ENCODE measurements at regions not wholly inside any gene's neighbourhood (a gene's known extent, or its start where the extent isn't known, plus 50 kb on each side); places are given as distances from the start of the nearest gene placed in this dataset.

DNA sequence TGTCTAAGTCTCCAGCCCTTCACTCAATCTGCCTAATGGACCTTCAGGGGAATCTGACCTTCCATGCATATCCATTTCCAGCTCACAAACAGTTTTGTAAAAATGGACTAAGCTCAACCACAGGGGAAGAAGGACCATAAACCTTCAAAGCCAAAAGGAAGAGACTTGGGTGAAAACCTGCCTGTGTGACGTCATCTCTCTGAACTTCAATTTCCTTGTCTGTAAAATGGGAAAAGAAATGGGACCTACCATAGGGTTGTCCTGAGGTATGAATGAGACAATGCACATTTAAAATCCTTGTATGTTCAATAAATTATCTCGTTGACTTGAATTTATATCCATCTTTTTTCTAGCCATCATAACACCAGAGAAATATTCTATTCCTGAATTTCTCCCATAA, 370.7 kb downstream of the INSC start:
- no peak for DNase-seq (ENCODE audit: low read depth)

DNA sequence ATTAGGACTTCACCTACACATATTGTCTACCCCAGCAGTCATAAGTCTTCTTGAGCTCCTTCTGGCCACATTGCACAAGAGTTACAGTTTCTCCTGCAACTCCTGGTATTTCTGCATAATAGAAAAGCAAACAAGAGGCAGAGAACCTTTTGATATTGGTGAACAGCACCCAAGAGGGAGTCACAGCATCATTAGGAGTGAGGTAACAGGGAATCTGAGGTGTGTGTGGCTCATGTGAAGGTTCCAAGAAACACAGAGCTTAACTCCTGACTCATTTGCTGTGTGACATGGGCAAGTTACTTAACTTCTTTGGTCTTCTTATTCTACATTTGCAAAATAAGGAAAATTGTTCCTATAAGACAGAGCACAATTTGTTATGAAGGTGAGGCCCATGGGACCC, 374.6 kb downstream of the INSC start:
- no peak for DNase-seq (ENCODE audit: low read depth)

GRCh38 chr11:15490535-15490934, 375.8 kb downstream of the INSC start:
- no peak for DNase-seq (ENCODE audit: low read depth)

DNA sequence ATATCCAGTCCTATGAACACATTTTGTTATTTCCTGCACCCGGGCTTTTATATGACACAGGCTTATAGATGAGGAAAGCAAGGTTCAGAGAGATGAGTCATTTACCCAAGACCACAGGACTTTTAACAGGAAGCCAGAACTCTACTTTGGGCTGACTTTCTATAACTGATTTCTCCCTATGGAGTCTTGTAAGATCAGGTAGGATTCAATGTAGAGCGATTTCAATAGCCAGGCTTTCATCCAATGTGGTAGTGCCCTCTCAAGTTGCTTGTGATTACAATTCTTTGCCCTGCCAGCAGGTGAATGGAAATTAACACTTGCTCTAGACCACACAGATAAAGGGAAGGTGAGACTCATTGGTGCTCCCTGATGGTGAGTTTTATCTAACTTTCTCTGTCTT, 378.3 kb downstream of the INSC start:
- no peak for DNase-seq (ENCODE audit: low read depth)

DNA sequence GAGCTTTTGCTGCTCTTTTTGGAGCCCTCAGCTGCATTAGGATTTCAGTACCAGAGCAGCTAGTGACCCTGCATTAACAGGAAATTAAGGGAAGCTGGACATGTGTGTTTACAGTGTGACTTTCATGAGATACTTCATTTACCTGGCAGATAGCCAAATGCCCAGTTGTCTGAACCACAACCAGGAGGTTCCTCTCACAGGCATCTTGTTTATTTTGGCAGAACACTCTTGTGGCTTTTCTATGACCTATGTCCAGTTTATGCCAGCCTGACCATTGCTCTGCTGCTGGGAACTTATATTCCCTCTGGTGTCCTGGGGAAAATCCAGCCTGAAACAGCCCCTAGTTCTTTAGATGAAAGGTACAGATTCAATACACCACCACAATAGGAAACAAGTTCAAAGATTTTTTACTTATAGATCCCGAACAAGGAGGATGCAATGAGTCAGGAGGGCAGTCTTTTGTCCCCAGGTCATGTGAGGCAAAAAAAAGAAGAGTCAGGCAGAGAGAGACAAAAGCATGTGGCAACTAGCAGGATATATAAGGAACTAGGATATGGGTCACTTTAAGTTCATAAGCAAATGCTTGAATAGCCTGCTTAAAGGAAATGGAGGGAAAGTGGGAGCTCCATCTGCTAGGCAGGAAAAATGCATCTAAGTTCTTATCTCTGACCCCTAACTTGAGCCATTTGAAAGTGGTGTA, 379.3 kb downstream of the INSC start:
- no peak for DNase-seq (ENCODE audit: low read depth)

DNA sequence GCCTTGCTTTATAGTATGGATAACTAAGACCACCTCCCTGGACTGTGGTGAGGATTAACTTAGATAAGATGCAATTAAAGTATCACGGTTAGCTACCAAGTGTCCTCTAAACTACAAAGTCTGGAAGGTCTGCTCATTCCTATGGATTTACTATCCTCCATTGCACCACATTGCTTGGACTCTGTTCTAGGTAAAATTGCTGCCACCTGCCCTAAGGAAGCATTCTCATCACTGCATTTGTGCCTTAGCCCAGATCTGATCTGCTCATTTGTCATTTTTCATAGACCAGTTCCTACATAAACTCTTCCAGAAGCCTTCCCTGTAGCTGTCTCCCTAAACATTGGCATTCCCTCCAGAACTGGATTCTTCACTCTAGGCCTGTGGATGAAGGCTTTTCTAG, 380.0 kb downstream of the INSC start:
- no peak for DNase-seq (ENCODE audit: low read depth)

- no peak for DNase-seq (ENCODE audit: low read depth)
Observed at GRCh38 chr11:15495462-15495861, 380.7 kb downstream of the INSC start.

DNA sequence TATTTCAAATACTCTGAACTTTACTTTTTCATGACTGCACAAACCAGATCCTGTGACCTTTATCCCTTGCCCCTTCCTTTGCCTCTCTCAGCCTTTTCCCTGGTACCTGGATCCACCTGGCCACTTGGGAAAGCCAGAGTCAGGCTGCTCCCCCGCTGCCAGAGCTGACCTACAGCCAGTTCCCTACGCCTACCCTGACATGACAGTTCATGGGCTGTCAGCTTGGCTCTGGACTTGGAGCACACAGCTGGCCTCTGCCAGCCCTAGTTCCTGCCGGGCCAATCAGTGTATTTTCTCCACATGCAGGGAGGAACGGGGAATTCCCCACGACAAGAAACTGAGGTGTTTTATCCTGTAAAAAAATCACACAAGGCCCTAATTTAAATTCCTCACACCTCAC, 382.6 kb downstream of the INSC start:
- no peak for DNase-seq (ENCODE audit: low read depth)

- DNase-seq (ENCODE audit: low read depth) = no peak
Observed at GRCh38 chr11:15499674-15500073, 385.0 kb downstream of the INSC start.

- no peak for DNase-seq (ENCODE audit: low read depth)
Observed at GRCh38 chr11:15500643-15501042, 385.9 kb downstream of the INSC start.

- DNase-seq (ENCODE audit: low read depth) = no peak
Observed at GRCh38 chr11:15501566-15501965, 386.8 kb downstream of the INSC start.

DNA sequence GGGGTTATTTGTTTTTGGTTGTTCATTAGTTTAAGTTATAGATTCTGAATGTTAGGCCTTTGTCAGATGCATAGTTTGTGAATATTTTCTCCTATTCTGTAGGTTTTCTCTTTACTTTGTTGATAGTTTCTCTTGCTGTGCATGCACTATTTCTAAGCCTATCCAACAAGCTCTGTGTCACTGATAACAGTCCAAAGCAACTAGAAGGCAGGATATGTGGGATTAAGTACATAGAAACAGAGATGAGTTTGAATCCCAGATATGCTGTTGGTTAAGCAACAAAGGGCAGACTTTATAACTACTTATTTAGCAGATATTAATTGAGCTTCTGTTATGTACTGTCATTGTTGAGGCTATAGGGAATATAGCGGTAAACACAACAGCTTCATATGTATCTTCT, 390.4 kb downstream of the INSC start:
- no peak for DNase-seq (ENCODE audit: low read depth)

DNA sequence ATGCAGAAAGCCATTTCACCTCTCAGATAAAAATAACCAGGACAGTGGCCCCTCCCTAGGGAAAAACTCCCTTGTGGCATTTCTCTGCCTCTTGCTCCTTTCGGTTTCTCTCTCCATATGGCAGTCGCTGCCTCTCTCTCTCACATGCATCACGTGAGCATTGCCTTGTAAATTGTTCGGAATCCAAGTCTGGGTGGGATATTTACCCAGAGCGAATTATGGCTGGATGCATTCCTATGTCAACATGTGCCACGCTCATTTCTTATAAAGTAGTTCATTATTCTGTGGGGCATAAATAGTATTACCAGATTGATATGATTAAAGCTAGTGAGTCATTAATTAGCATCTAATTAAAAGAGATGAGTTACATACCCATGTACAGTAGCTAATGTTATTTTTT, 392.9 kb downstream of the INSC start:
- no peak for DNase-seq (ENCODE audit: low read depth)

GRCh38 chr11:15509082-15509481, 394.4 kb downstream of the INSC start:
- no peak for DNase-seq (ENCODE audit: low read depth)

DNA sequence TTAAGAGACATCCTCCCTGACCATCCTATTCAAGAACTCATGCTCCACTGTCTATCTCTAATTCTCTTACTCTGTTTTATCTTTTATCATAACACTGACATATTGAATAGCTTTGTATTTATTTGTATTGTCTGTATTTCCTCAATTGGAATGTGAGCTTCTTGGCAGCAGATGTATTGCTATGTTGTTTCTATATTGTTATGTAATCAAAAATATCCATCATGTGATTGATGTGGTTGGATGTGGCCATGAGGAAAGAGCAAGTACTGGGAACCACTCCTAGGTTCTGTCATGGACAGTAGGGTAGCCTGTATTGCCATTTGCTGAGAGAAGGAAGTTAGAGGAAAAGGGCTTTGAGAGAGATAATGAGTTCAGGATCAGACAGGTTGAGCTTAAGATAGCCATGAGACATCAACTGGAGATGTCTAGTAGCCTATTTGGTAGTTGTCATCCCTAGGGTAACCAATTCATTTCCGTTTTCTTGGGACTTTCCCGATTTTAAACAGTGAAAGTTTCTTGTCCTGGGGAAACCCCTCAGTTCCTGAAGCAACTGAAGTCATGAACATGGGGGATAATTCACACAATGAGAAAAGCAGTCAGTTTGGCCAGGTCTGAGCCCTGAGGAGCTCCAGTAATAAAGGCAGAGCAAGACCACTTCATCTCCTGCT, 404.5 kb downstream of the INSC start:
- DNase-seq (ENCODE audit: low read depth) = no peak

DNA sequence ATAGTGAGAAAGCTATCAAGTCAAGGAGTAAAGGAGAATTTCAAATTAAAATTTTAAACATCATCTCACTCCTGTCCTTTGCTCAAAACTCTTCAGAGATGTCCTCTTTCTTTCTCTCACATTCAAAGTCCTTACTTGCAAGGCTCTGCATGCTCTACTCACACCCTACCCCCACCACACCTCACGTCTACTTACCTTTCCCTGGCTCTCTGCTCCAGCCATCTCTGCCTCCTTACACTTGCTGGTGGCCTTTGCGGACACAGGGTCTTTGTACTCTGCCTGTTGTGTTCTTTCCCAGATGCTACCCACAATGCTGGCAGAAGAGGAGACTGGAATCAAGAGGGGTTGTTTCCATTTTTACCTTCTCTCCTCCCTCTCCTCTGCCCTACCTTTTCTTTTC, 405.2 kb downstream of the INSC start:
- DNase-seq (ENCODE audit: low read depth) = no peak

DNA sequence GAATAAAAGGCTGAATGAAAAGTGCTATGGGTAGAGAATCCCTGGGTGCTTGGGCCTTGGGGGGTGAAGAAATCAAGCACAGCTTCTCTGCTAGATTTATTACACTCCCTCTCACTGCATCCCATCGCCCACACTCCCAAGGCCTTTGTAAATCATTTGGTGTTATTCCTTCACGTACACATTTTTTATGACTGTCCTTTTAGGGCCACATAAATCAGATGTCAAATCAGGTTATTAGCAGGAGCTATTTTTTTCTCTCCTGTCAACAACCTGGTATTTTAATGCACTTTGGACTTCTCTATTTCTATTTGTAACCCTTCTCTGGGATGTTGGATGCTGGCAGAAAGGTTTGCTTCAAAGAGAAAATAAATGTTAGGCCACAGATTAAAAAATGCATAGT, 408.8 kb downstream of the INSC start:
- no peak for DNase-seq (ENCODE audit: low read depth)

DNA sequence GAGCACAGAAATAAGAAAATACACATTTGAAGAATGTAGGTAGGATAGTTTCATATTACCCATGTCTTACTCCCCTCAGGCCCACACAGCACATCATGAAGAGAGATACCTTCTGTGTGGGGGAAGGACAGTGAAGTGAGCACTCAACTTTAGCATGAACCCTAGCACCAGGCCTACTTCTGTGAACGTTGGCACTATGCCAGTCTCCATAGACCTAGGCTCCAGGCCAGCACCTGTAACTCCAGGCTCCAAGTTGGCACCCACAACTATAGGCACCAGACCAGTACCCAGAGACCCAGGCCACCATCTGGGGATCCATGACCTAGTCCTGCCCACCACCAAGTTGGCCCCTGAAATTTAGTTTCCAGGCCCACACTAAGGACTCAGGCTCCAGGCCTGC, 410.9 kb downstream of the INSC start:
- no peak for DNase-seq (ENCODE audit: low read depth)

GRCh38 chr11:15526032-15526431, 411.3 kb downstream of the INSC start:
- no peak for DNase-seq (ENCODE audit: low read depth)

GRCh38 chr11:15526859-15527450, 412.2 kb downstream of the INSC start:
- no peak for DNase-seq (ENCODE audit: low read depth)

GRCh38 chr11:15532432-15532831, 417.7 kb downstream of the INSC start:
- DNase-seq (ENCODE audit: low read depth) = no peak

DNA sequence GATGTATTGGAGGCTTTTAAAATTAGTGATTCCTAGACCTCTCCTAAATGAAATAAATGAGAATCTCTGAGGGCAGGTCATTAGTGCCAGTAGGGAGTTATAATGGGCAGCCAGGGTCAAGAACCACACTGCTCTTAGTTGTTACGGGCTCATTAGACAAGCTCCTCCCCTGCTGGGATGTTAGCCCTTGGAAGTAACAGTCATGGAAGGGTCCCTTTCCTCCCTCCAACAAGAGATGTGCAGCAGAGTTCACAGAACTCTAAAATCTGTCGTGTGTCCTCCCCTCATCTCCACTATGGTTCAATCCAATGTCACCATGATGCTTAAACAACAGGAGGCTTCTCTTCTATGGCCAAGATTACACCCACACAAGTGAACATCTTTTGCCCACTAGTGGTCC, 419.5 kb downstream of the INSC start:
- DNase-seq (ENCODE audit: low read depth) = no peak

- DNase-seq (ENCODE audit: low read depth) = no peak
Observed at GRCh38 chr11:15535414-15535813, 420.7 kb downstream of the INSC start.

DNA sequence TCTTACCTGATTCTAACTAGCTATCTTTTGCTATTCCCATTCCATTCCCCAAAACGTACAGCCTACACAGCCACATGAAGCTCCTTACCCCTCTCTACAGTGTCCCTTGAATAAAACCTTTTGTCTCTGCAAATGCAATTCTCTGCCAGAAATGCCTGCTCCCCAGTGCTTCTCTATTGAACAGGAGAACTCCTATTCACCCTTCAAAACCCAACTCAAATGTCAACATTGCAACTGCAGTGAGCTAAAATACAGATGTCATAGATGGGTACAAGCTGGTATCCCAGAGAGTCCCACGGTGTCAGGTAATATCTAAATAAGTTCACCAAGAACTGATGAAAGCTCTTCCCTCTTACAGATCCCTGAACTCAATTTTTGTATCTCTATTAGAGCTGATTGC, 421.7 kb downstream of the INSC start:
- DNase-seq (ENCODE audit: low read depth) = no peak

All from stimulated activated CD8-positive, alpha-beta memory T cell treated with anti-CD3 and anti-CD28 coated beads, Interleukin-7, amount 100 ng/mL, for 24 hours (primary cell).